ENCODE measurements at regions not wholly inside any gene's neighbourhood (a gene's known extent, or its start where the extent isn't known, plus 50 kb on each side); places are given as distances from the start of the nearest gene placed in this dataset.

DNA sequence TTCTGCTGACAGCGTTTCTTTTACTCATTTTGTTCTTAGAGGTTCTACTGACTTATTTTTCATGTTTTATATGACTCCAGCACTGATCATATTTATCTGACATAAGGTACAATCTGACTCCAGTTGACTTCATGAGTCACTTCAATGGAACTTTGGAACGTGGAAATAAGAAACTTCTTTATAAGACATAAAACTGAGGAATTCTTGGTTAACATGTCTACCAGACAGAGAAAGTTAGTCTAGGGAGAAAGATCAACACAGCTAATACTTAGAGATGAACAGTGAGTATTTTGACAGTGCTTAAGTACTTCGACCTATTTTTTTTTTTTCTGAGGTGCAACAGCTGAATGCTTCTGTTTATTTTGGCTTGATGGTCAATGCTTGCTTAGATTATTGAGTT lies 679.5 kb downstream of the KCNJ2 start:
- H3K9ac ChIP-seq (ENCODE audit: control insufficient read depth, extremely low read depth, insufficient read depth, low read length): no peak overlapping the region
- no peaks in the 10 kb centered on the region for H3K27me3 ChIP-seq (ENCODE audit: control insufficient read depth, extremely low read depth, insufficient read depth, low read length)
- DNase-seq (ENCODE audit: low read depth, low spot score): no peak
- H3K4me1 ChIP-seq (ENCODE audit: control insufficient read depth, extremely low read depth, insufficient read depth, low read length): no peaks in the 10 kb centered on the region
- no peak overlapping the region for H3K4me3 ChIP-seq (ENCODE audit: control insufficient read depth in 2 of 3, extremely low read depth in 1 of 3, insufficient read depth in 2 of 3, low read depth in 1 of 3, low read length in 3 of 3)
- dilution Hi-C loops (cut with MboI; ENCODE audit: extremely low pct_ligation_motif_present, low sequenced_read_pairs): no loop called here
- TF ChIP-seq, protein P1, sequence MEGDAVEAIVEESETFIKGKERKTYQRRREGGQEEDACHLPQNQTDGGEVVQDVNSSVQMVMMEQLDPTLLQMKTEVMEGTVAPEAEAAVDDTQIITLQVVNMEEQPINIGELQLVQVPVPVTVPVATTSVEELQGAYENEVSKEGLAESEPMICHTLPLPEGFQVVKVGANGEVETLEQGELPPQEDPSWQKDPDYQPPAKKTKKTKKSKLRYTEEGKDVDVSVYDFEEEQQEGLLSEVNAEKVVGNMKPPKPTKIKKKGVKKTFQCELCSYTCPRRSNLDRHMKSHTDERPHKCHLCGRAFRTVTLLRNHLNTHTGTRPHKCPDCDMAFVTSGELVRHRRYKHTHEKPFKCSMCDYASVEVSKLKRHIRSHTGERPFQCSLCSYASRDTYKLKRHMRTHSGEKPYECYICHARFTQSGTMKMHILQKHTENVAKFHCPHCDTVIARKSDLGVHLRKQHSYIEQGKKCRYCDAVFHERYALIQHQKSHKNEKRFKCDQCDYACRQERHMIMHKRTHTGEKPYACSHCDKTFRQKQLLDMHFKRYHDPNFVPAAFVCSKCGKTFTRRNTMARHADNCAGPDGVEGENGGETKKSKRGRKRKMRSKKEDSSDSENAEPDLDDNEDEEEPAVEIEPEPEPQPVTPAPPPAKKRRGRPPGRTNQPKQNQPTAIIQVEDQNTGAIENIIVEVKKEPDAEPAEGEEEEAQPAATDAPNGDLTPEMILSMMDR (optimal IDR thresholded peaks at IDR 0.05 in 1 of 3, IDR thresholded peaks at IDR 0.05 in 1 of 3, conservative IDR thresholded peaks at IDR 0.05 in 1 of 3; ENCODE audit: extremely low read depth in 1 of 3, insufficient read depth in 2 of 3, low read length in 3 of 3): no peak
- no peak for TF ChIP-seq EZH2 (IDR thresholded peaks at IDR 0.05; ENCODE audit: low read length)
- H3K27ac ChIP-seq (ENCODE audit: control insufficient read depth, insufficient read depth, low read length): no peak overlapping the region
- no peaks in the 10 kb centered on the region for H3K79me2 ChIP-seq (ENCODE audit: control insufficient read depth, insufficient read depth, low read length)
- H3K9me1 ChIP-seq (ENCODE audit: control insufficient read depth, extremely low read depth, insufficient read depth, low read length): no peaks in the 10 kb centered on the region
- no peak for FAIRE-seq
- H3K9me3 ChIP-seq (ENCODE audit: control insufficient read depth, low read depth, low read length): no peaks in the 10 kb centered on the region
- H2AFZ ChIP-seq (ENCODE audit: control insufficient read depth, low read length): no peak overlapping the region
- no peaks in the 10 kb centered on the region for H4K20me1 ChIP-seq (ENCODE audit: control insufficient read depth, extremely low read depth, insufficient read depth, low read length)
- no peak overlapping the region for H3K4me2 ChIP-seq (ENCODE audit: control insufficient read depth, extremely low read depth, insufficient read depth, low read depth, low read length)
- no peaks in the 10 kb centered on the region for H3K36me3 ChIP-seq (ENCODE audit: control insufficient read depth in 2 of 2, extremely low read depth in 1 of 2, insufficient read depth in 2 of 2, low read length in 2 of 2)

DNA sequence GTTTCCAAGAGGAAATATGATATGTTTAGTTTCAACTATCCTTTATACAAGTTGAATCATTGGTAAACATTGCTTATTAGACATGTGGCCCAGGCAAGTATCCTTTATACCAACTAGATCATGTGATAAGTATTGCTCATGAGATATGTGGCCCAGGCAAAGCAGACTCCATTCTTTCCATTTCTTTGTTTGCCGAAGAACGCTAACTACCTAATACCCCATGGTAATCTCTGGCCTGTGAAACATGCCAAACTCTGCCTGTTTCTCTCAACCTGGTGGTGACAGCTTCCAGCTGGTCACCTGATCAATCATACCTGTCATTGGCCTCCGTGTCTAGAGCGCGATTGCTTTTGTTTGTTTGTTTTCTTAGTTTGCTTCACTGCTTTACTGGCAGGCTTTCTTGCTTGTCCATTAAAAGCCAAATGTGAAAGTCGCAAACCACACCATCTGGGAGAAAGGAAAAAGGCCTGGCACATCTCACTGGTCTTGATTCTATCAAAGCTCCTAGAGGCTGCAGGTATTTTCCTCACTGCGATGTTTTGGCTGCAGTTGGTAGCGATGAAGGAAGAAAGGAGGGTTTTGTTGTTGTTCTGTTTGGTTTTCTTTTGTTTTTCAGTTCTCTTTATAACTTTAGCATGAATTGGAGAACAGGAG lies 686.2 kb downstream of the KCNJ2 start:
- Histone ChIP-seq H4K20me1 (ENCODE audit: control insufficient read depth, extremely low read depth, insufficient read depth, low read length) (no peaks in the 10 kb centered on the region), H3K9me1 (ENCODE audit: control insufficient read depth, extremely low read depth, insufficient read depth, low read length) (no peaks in the 10 kb centered on the region), H3K9ac (ENCODE audit: control insufficient read depth, extremely low read depth, insufficient read depth, low read length) (no peak overlapping the region), H3K4me2 (ENCODE audit: control insufficient read depth, extremely low read depth, insufficient read depth, low read depth, low read length) (no peak overlapping the region), H3K9me3 (ENCODE audit: control insufficient read depth, low read depth, low read length) (no peaks in the 10 kb centered on the region), H2AFZ (ENCODE audit: control insufficient read depth, low read length) (no peak overlapping the region), H3K36me3 (ENCODE audit: control insufficient read depth in 2 of 2, extremely low read depth in 1 of 2, insufficient read depth in 2 of 2, low read length in 2 of 2) (no peaks in the 10 kb centered on the region), H3K27ac (ENCODE audit: control insufficient read depth, insufficient read depth, low read length) (no peak overlapping the region), H3K27me3 (ENCODE audit: control insufficient read depth, extremely low read depth, insufficient read depth, low read length) (no peaks in the 10 kb centered on the region), H3K4me1 (ENCODE audit: control insufficient read depth, extremely low read depth, insufficient read depth, low read length) (peaks cover 4% of the 10 kb centered on the region), H3K79me2 (ENCODE audit: control insufficient read depth, insufficient read depth, low read length) (no peaks in the 10 kb centered on the region), H3K4me3 (ENCODE audit: control insufficient read depth in 2 of 3, extremely low read depth in 1 of 3, insufficient read depth in 2 of 3, low read depth in 1 of 3, low read length in 3 of 3) (no peak overlapping the region)
- dilution Hi-C loops (cut with MboI; ENCODE audit: extremely low pct_ligation_motif_present, low sequenced_read_pairs): no loop called here
- no peak for TF ChIP-seq EZH2 (IDR thresholded peaks at IDR 0.05; ENCODE audit: low read length)
- TF ChIP-seq, protein P1 (optimal IDR thresholded peaks at IDR 0.05 in 1 of 3, IDR thresholded peaks at IDR 0.05 in 1 of 3, conservative IDR thresholded peaks at IDR 0.05 in 1 of 3; ENCODE audit: extremely low read depth in 1 of 3, insufficient read depth in 2 of 3, low read length in 3 of 3): no peak
- DNase-seq (ENCODE audit: low read depth, low spot score) (no peak), FAIRE-seq (no peak)

Data from keratinocyte (primary cell).